Mesothelial cell of epicardium (in vitro differentiated cells): ENCODE measurements at regions not wholly inside any gene's neighbourhood (a gene's known extent, or its start where the extent isn't known, plus 50 kb on each side); places are given as distances from the start of the nearest gene placed in this dataset. TPM values are rescaled to one million over a fixed set of nuclear protein-coding genes. Genes with fewer than 3 reads are reported as not detected.

Experiments
- microRNA-seq: library from miRNA; unstranded; fragments of <30 nt; microRNA quantifications from one replicate; pipeline ENCODE4 v1.2.0, GENCODE V29; 2021; ENCODE audit warnings: inconsistent platforms, mixed read lengths

Small RNA genes in the stretch of these regions (microRNA-seq; reads per million reads assigned to microRNA genes)
- not detected for gene MIR8062
